Hypothalamus (tissue), 51 donors: ENCODE measurements at regions not wholly inside any gene's neighbourhood (a gene's known extent, or its start where the extent isn't known, plus 50 kb on each side); places are given as distances from the start of the nearest gene placed in this dataset.

ENCODE experiments used
- DNase-seq, 51 donors: peaks; one replicate each; lab custom pipeline; 2025; lab: John Stamatoyannopoulos, UW

DNA sequence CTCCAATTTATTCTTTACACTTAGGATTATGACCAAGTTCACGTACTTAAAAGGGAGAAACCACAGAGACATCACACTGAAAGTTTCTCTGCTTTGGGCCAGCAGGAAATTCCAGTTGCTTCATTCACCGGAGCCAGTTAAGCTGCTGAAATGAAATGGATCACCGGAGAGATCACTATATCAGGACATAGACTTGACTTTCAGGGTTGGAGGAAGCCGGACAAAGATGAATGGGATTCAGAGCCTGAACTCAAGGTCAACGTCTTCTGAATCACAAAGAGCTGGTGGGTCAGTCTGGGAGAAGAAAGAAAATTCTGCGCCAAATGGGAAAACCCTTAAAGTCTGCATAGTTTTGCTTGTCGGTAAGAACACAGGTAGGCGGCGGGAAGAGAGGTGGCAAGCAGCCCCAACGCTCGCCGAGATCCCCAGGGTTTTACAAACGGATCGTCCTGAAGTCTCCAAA, 81.9 kb upstream of the CCDC28A start:
- DNase-seq = peak in 2 of 51 donors; percentile 24 to 45

DNA sequence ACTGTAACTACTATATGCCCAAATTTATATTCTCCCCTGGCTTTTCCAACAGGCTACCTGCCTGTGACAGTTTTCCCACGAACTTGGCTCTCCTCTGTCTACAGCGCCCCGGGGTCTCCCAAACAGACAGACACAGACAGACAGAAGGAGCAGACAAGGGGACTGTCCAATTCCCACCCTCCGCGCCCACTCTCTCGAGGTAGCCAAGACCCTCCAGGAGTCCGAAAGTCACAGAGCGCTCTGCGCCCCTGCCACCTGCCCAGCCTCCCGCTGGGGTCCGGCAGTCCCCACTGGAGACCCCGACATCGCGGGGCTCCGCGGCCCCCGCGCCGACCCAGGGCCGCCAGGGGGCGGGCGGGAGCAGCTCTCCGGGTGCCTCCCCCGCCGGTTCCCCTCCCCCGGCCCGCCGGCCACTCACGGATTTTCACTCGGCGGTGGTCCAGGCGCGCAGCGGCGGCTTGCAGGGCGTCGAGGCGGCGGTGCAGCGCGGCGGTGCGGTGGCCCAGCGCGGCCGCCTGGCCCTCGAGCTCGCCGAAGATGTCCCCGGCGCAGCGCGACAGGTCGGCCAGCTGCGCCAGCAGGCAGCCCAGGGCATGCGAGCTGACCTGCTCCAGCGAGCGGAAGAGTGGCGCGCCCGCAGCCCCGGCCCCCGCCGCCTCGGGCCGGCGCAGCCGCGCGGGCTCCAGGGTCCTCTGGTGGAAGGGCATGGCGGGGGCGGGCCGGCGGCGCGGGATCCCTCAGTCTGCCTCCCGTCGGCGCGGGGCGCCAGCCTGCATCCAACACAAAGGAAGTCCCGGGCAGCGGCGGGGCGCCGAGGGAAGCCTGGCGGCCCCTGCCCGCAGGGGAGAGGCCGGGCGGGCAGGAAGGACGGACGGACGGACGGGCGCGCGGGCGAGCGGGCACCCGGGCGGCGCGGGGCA, 81.3 kb upstream of the CCDC28A start:
- peak in 43 of 51 donors; percentile 18 to 78 (median 47) for DNase-seq

GRCh38 chr6:138692978-138693909, 80.3 kb upstream of the CCDC28A start:
- DNase-seq = peak in 26 of 51 donors; percentile 8 to 55 (median 34)

DNA sequence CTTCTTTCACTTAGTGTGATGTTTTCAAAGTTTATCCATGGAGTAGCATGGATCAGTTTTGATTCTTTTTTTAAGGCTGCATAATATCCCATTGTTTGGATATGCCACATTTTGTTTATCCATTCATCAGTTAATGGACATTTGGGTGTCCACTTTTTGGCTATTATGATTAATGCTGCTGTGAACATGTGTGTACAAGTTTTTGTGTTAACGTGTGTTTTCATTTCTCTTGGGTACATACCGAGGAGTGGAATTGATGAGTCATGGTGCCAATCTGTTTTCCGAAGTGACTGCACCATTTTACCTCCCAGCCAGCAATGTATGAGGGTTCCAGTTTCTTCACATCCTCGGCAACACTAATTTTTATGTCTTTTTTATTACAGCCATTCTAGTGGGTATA, 78.4 kb upstream of the CCDC28A start:
- no peak for DNase-seq

DNA sequence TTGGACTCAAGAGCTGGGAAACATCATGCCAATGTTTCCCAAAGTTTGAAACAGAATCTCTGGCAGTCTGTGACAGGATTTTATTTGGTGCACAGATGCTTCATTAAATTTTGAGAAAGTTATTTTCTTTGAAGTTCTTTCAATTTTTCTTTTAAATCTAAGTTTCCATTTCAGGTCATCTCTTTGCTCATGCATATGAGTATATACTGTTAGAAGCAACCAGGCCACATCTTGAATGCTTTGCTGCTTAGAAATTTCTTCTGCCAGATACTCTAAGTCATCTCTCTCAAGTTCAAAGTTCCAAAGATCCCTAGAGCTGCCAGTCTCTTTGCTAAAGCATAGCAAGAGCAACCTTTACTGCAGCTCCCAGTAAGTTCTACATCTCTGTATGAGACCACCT, 59.1 kb upstream of the CCDC28A start:
- no peak for DNase-seq

DNA sequence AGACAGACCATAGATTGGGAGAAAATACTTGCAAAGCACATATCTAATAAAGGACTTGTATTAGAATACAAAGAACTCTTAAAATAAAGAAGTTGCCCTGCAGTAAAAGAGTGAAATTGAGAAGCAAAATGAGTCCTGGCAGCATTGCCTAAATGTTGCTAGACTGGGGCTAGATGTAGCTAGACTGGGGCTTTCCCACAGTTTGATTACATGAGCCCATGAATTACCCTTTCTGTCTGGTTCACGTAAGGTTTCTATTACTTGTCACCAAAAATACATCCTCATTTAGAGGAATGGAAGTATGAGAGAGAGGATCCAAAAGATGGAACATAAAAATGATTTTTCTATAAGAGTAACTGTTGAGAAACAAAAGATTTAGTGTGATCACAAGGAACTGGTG, 57.6 kb upstream of the CCDC28A start:
- DNase-seq = no peak

GRCh38 chr6:138716971-138717665, 56.5 kb upstream of the CCDC28A start:
- no peak for DNase-seq

DNA sequence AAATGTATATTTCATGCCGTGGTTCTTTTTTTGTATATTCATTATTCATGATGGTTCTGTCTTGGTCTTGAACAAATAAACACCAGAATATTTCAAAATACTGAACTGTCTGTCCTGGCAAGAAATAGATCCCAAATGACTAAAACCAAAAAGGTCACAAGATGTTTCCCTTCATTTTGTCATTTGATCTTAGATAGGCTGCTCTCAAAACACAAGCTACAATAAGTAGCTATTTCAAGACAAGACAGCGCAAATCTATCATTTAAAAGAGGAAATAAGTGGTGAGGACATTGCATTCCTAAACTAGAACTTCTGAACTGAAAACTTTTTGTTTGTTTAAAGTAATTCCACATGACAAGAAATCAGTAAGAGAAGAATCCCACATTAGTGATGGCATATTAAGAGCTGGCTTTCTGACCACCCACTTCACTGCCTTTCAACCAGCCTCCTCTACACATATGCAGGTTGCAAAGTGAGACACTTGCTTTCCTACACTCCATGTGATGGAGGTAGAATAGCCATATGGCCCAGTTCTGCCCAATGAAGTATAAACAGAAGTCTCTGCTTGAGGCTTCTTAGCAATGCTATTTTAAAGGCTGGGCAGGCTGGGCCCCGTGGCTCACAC, 54.4 kb upstream of the CCDC28A start:
- no peak for DNase-seq

DNA sequence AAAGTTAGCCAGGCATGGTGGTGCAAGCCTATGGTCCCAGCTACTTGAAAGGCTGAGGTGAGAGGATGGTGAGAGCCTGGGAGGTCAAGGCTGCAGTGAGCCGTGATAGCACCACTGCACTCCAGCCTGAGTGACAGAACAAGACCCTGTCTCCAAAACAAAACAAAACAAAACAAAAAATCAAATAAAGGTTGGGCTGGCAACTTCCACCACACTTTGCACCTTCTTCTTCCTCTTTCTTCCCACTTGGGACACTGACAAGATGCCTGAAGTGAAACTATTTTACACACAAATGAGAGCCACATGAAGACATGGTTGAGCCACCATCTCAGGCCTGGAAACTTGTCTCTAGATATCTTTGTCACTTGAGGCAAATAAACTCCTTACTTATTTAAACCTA, 53.8 kb upstream of the CCDC28A start:
- no peak for DNase-seq

DNA sequence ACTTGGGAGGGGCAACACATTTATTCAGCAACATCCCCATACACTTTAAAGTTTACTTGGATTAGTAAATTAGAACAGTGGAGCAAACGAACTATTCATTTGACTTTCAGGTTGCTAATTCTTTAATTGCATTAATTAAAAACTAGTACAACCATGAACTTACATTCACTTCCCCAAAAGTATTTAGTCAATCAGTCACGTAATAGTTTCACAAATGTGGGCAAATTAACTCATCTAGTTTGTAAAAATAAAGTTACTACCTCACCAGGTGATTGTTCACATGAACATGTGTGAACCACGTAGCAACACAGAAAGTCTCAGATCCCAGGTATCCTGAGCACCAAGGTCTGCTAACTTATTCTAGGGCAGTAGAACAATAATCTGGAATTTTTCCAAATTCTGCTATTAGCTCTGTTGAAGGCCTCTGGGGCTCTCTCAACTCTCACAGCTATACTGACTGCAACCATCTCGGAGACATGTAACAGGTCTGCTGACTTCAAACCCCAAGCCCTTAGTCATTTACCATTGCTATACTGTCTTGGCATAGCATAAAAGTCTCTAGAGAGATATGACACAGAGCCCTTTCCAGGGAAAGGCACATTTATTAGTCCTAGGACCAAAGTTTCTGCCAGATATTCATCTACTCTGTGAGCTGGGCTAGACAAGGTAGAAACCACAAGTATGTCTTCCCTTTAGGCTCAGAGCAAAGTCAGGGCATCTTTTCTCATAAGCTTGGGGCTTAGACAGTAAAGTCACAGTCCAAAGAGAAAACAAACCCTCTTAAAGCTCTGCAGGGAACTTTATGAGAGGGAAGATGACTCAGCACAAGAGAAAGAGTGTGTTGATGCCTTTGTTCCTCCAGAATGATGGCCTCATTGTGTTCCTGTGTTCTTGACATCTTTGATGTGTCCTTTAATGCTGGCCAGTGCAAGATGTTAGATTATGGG, 50.9 kb upstream of the CCDC28A start:
- DNase-seq = peak in 3 of 51 donors; percentile 4 to 30 (median 6)
